ENCODE measurements at regions not wholly inside any gene's neighbourhood (a gene's known extent, or its start where the extent isn't known, plus 50 kb on each side); places are given as distances from the start of the nearest gene placed in this dataset.

GRCh38 chr7:94250987-94251386 is 143.7 kb upstream of the COL1A2 start:
- no peaks in the 10 kb centered on the region for H3K4me1 Mint-ChIP-seq
- no peak overlapping the region for H3K4me3 Mint-ChIP-seq
- ATAC-seq = no peak
- no peaks in the 10 kb centered on the region for H3K9me3 Mint-ChIP-seq
- DNase-seq = no peak
- H3K27me3 Mint-ChIP-seq = no peaks in the 10 kb centered on the region
- no peak overlapping the region for H3K27ac Mint-ChIP-seq

DNA sequence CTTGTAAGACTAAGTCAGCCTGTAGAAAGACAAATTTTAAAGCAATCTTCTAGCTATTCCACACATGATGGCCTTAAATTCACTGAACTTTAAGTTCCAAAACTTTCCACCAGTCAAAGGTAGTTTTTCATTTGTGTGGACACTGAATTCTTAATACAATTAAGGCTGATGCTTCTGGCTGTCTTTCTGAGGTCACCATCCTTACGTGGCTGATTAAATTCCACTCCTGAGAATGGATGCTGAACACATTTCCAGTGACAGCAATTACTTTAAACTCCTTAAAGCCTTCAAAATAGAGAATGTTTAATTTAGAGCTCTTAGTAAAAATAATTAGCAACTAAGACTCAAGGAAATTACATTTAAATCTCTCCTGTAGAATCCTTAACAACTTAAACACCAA is 142.6 kb upstream of the COL1A2 start:
- H3K4me3 Mint-ChIP-seq = no peak overlapping the region
- DNase-seq = no peak
- no peaks in the 10 kb centered on the region for H3K9me3 Mint-ChIP-seq
- H3K4me1 Mint-ChIP-seq = no peaks in the 10 kb centered on the region
- no peak for ATAC-seq
- no peak overlapping the region for H3K27ac Mint-ChIP-seq
- H3K27me3 Mint-ChIP-seq = no peaks in the 10 kb centered on the region

- H3K27ac Mint-ChIP-seq = no peak overlapping the region
- no peak for DNase-seq
- H3K4me3 Mint-ChIP-seq = no peak overlapping the region
- no peaks in the 10 kb centered on the region for H3K4me1 Mint-ChIP-seq
- no peak for ATAC-seq
- no peaks in the 10 kb centered on the region for H3K9me3 Mint-ChIP-seq
- H3K27me3 Mint-ChIP-seq = no peaks in the 10 kb centered on the region
Measured at GRCh38 chr7:94252971-94253370, 141.7 kb upstream of the COL1A2 start.

DNA sequence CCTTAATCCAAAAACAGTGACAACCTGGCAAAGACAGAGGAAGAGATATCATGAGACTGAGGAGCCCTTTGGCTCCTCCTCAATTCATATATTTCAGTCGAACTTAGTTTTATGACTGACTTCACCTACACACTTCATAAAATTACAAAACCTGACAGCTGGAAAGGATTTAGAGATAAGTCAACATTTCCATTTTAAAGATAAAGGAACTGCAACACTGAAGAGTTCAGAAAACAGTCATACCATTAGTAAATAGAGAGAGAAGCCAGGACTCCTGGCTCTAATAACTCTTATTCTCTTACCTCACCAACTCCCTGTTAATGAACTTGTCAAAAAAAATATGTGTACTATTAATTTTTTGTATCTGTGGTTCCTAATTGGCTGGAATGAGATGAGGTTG is 141.0 kb upstream of the COL1A2 start:
- DNase-seq (no peak), ATAC-seq (no peak)
- no peaks in the 10 kb centered on the region for H3K4me1 Mint-ChIP-seq
- no peaks in the 10 kb centered on the region for H3K27me3 Mint-ChIP-seq
- no peak overlapping the region for H3K27ac Mint-ChIP-seq
- H3K4me3 Mint-ChIP-seq = no peak overlapping the region
- H3K9me3 Mint-ChIP-seq = no peaks in the 10 kb centered on the region

DNA sequence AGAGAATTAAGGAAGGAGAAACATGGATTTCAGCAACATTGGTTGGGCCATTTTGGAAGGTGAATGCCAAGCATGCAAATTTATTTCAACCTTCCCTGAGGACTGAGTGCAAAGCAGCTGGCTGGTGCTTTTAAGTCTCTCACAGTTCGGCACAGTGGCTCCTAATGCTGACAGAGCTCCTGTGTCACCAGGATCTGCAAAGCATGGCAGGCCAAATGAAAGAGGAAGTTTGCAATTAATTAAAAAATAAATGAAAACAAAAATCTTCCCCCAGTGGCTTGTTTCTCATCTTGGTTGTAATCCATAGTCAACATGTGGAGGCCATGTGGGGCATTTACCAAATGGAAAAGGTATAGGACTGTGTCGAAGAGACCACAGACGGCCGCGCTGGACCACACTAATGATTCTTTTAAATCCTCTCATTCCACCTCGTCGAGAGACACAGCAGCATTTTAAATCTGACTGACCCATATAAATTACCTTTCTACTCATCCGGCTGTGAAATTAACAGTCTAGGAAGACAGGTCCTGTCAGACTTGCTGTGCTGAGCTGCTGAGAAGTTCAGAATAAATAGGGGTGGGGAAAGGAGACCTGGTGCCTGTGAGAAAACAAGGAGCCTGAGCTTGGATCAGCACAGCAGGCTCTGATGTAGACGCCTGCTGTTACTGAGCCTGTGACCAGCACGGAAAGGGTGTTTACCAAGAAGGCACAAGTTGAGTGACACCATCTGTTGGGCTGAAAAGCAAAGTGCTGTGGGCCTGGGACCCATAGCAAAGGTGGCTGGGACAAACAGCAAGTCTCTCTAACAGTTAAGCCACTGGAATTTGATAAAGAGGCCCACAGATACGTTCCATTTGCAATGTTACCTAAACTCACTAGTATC is 136.0 kb upstream of the COL1A2 start:
- no peak for DNase-seq
- ATAC-seq = no peak
- H3K4me1 Mint-ChIP-seq = no peaks in the 10 kb centered on the region
- peaks cover 11% of the 10 kb centered on the region for H3K27me3 Mint-ChIP-seq
- no peaks in the 10 kb centered on the region for H3K9me3 Mint-ChIP-seq
- H3K27ac Mint-ChIP-seq = no peak overlapping the region
- no peak overlapping the region for H3K4me3 Mint-ChIP-seq

DNA sequence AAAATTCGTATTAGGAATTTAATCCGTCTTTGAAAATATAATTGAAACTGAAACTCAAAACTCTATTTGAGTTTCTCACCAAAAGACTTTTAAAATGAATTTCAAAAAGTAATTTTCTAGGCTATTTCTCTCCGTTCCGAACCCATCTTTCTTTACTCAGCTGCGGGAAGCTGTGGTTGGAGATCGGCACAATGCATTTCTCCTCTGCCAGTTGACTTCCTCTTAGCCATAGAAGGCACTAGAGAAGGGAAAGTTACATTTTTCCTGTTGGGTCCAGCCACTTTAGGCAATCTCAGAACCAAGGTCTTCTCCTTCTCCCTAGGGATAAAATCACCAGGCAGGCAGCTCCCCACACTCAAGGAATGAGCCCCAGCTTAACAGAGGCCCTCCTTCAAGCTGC is 133.6 kb upstream of the COL1A2 start:
- no peak for ATAC-seq
- H3K4me1 Mint-ChIP-seq = no peaks in the 10 kb centered on the region
- peaks cover 11% of the 10 kb centered on the region for H3K27me3 Mint-ChIP-seq
- H3K9me3 Mint-ChIP-seq = no peaks in the 10 kb centered on the region
- no peak overlapping the region for H3K27ac Mint-ChIP-seq
- no peak for DNase-seq
- no peak overlapping the region for H3K4me3 Mint-ChIP-seq

DNA sequence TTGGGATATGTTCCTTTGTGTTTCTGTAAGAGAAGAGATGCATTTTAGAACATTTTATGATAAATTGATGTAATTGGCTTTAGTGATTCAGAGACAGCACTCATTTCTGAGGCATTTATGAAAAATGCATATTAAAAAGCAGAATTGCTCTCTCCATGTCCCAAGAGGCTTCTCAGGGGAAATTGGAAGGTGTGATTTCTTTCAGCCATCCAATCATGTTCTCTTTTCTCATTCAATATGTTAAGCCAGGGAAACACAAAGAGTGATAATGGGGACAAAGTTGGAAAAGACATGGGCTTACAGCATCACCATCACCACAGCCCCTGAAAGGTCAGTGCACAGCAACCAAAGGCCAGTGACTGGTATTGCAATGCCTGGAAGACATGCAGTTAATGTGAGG is 129.9 kb upstream of the COL1A2 start:
- Mint-ChIP-seq H3K4me1 (no peaks in the 10 kb centered on the region), H3K27me3 (peaks cover 11% of the 10 kb centered on the region), H3K27ac (no peak overlapping the region), H3K4me3 (no peak overlapping the region), H3K9me3 (no peaks in the 10 kb centered on the region)
- ATAC-seq = no peak
- no peak for DNase-seq

- no peaks in the 10 kb centered on the region for H3K9me3 Mint-ChIP-seq
- H3K4me1 Mint-ChIP-seq = no peaks in the 10 kb centered on the region
- ATAC-seq (no peak), DNase-seq (no peak)
- H3K27me3 Mint-ChIP-seq = peaks cover 16% of the 10 kb centered on the region
- H3K4me3 Mint-ChIP-seq = no peak overlapping the region
- H3K27ac Mint-ChIP-seq = no peak overlapping the region
Measured at GRCh38 chr7:94265456-94265855, 129.2 kb upstream of the COL1A2 start.

- Mint-ChIP-seq H3K4me3 (no peak overlapping the region), H3K27me3 (peaks cover 15% of the 10 kb centered on the region), H3K4me1 (no peaks in the 10 kb centered on the region), H3K27ac (no peak overlapping the region), H3K9me3 (no peaks in the 10 kb centered on the region)
- DNase-seq (no peak), ATAC-seq (no peak)
Measured at GRCh38 chr7:94266238-94266644, 128.5 kb upstream of the COL1A2 start.

- Mint-ChIP-seq H3K9me3 (no peaks in the 10 kb centered on the region), H3K4me3 (no peak overlapping the region), H3K27me3 (peaks cover 7% of the 10 kb centered on the region), H3K4me1 (no peaks in the 10 kb centered on the region), H3K27ac (no peak overlapping the region)
- ATAC-seq (no peak), DNase-seq (no peak)
Measured at GRCh38 chr7:94270772-94271171, 123.9 kb upstream of the COL1A2 start.

DNA sequence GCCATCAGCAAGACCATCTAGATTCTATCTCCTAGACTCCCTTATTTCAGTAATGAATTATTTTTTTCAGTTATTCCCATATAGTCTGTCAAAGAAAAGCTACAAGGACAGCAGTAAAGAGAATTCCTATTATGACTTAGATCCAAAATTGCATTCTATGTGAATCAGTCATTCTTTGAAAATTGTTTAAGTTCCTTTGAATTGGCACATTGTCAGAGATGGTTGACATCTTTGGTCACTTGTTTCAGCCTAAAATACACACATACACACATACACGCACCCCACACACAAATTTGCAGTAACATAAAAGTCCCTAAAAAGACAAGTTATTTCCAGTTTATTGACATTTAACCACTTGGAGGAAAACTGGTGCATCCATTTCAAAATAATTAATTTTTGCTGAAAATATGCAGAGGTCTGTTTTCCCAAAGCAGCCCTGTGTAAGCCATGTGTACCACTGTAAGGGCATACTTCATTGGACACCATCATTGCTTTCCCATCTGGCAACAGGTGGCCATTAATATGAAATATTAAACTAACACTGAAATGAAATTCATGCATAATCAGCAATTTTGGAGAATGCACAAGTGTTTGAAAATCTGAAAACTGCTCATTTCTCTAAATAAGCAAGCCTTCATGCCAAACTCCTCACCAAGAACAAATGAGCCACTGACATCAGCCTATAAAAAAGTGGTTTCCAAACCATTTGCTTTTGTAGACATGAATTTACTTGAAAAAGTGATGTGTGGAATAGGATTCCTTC is 121.7 kb upstream of the COL1A2 start:
- no peaks in the 10 kb centered on the region for H3K9me3 Mint-ChIP-seq
- no peaks in the 10 kb centered on the region for H3K4me1 Mint-ChIP-seq
- ATAC-seq = no peak
- H3K27me3 Mint-ChIP-seq = peaks cover 7% of the 10 kb centered on the region
- DNase-seq = no peak
- no peak overlapping the region for H3K27ac Mint-ChIP-seq
- H3K4me3 Mint-ChIP-seq = no peak overlapping the region

- H3K4me3 Mint-ChIP-seq = no peak overlapping the region
- no peak for ATAC-seq
Measured at GRCh38 chr7:94274828-94275227, 119.9 kb upstream of the COL1A2 start.

GRCh38 chr7:94276027-94276426 is 118.7 kb upstream of the COL1A2 start:
- Mint-ChIP-seq H3K9me3 (no peaks in the 10 kb centered on the region), H3K4me3 (no peak overlapping the region), H3K27me3 (no peaks in the 10 kb centered on the region), H3K4me1 (no peaks in the 10 kb centered on the region), H3K27ac (no peak overlapping the region)
- DNase-seq (no peak), ATAC-seq (no peak)

More at GRCh38 chr7:94274828-94275227, 119.9 kb upstream of the COL1A2 start:
- no peaks in the 10 kb centered on the region for H3K9me3 Mint-ChIP-seq
- H3K27ac Mint-ChIP-seq = no peak overlapping the region
- peaks cover 7% of the 10 kb centered on the region for H3K27me3 Mint-ChIP-seq
- no peak for DNase-seq
- H3K4me1 Mint-ChIP-seq = no peaks in the 10 kb centered on the region

DNA sequence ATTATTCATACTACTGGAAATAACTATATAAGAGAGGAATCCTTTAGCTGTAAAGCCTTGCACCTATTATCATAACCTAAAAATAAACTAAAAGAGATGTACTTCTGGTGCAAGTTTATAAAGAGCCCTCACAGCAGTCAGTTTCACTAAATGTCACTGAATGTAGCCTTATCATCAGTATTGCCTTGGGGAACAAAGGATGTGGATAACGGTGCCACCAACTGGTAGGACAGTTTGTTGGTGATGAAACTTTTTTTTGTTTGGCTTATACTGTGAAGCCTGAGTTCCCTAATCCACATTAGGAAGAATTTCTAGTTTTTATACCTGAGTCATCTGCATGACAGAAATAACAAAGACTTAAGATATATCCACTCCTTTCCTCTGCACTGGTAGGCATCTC is 117.9 kb upstream of the COL1A2 start:
- no peaks in the 10 kb centered on the region for H3K9me3 Mint-ChIP-seq
- no peak for DNase-seq
- ATAC-seq = no peak
- H3K27me3 Mint-ChIP-seq = no peaks in the 10 kb centered on the region
- no peak overlapping the region for H3K27ac Mint-ChIP-seq
- H3K4me3 Mint-ChIP-seq = no peak overlapping the region
- H3K4me1 Mint-ChIP-seq = no peaks in the 10 kb centered on the region

DNA sequence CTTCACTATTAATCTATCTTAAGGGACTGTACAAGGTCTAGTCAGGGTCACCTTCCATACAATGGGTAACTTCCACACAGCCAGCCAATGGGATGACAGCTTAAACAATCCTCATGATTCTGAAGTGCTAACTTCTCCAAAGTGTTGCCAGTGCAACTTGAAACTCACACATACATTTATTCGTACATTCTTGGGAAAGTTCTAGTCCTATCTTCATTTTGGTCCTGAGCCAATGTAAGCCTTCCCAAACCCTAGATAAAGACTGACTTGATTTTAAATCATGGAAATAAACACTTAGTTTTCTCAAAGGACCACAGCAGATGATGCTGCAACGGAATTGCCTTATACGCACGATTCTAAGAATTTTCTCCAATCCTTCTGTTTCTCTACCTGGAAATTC is 117.5 kb upstream of the COL1A2 start:
- no peak for DNase-seq
- no peak overlapping the region for H3K27ac Mint-ChIP-seq
- H3K4me3 Mint-ChIP-seq = no peak overlapping the region
- H3K27me3 Mint-ChIP-seq = no peaks in the 10 kb centered on the region
- no peaks in the 10 kb centered on the region for H3K4me1 Mint-ChIP-seq
- no peaks in the 10 kb centered on the region for H3K9me3 Mint-ChIP-seq
- no peak for ATAC-seq

DNA sequence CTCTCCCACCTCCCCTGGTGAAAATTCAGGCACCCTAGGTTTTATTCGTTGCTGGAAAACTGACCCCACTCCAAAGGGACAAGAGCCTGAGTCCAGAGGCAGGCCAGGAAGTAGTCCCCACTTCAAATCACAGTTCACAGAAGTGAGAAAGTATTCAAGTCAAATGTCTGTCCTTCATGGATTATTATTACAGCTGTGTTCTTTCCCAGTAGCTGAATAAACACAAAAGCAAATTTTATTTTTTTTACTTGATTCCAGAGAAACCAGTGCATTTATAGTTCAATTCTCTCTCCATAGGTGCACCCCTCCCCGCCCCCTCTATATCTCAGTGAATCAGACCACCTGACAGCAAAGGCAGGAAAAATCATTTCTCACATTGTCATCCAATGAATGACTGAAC is 113.8 kb upstream of the COL1A2 start:
- no peaks in the 10 kb centered on the region for H3K27me3 Mint-ChIP-seq
- DNase-seq (no peak), ATAC-seq (no peak)
- no peaks in the 10 kb centered on the region for H3K4me1 Mint-ChIP-seq
- no peak overlapping the region for H3K4me3 Mint-ChIP-seq
- no peak overlapping the region for H3K27ac Mint-ChIP-seq
- H3K9me3 Mint-ChIP-seq = peaks cover 0 to 6% of the 10 kb centered on the region in 2 donors

Measured in stimulated activated naive CD8-positive, alpha-beta T cell treated with anti-CD3 and anti-CD28 coated beads, Interleukin-15, amount 100 ng/mL, for 72 hours (primary cell).